Fibroblast of lung (primary cell): ENCODE measurements at regions not wholly inside any gene's neighbourhood (a gene's known extent, or its start where the extent isn't known, plus 50 kb on each side); places are given as distances from the start of the nearest gene placed in this dataset.

Experiments
- DNase-seq, 2 donors: peaks; one replicate each; pipeline versions ENCODE4 v3.0.0 to v3.0.0-alpha.2; 2010; ENCODE audit warnings: low read depth in 2 of 2
- H2AFZ ChIP-seq: 2 replicates; pipeline ENCODE4 v1.5.1; 2012; ENCODE audit warnings: low read length, control low read depth, inconsistent platforms
- H3K27ac ChIP-seq: 2 replicates; pipeline ENCODE4 v1.5.1; 2011; ENCODE audit warnings: low read length, control low read depth; ENCODE audit not compliant: insufficient read depth
- H3K27me3 ChIP-seq: 2 replicates; pipeline ENCODE4 v1.5.1; 2011; ENCODE audit warnings: mild to moderate bottlenecking, low read length; ENCODE audit not compliant: control insufficient read depth, insufficient read depth
- H3K36me3 ChIP-seq: 2 replicates; pipeline ENCODE4 v1.5.1; 2011; ENCODE audit warnings: low read length; ENCODE audit not compliant: control insufficient read depth, insufficient read depth
- H3K4me1 ChIP-seq: 2 replicates; pipeline ENCODE4 v1.5.1; 2011; ENCODE audit warnings: low read length; ENCODE audit not compliant: control insufficient read depth, insufficient read depth; ENCODE audit errors: extremely low read depth
- H3K4me2 ChIP-seq: 2 replicates; pipeline ENCODE4 v1.5.1; 2011; ENCODE audit warnings: low read length, control low read depth; ENCODE audit not compliant: insufficient read depth; ENCODE audit errors: extremely low read depth
- H3K4me3 ChIP-seq, 4 experiments: fragments of 200-600 bp in 1 of 4; sonication (generic) in 1 of 4; replicated peaks in 1 of 4; 2 replicates each; pipeline ENCODE4 v1.5.1; 2011 to 2016; ENCODE audit warnings: low read length in 4 of 4, low read depth in 3 of 4, mild to moderate bottlenecking in 3 of 4, control low read depth in 2 of 4, inconsistent platforms in 1 of 4, mixed read lengths in 1 of 4; ENCODE audit not compliant: insufficient read depth in 1 of 4; ENCODE audit errors: control extremely low read depth in 1 of 4
- H3K79me2 ChIP-seq: 2 replicates; pipeline ENCODE4 v1.5.1; 2012; ENCODE audit warnings: mild to moderate bottlenecking, low read length, inconsistent platforms; ENCODE audit not compliant: control insufficient read depth, insufficient read depth
- H3K9ac ChIP-seq: 2 replicates; pipeline ENCODE4 v1.5.1; 2011; ENCODE audit warnings: mild to moderate bottlenecking, low read length, control low read depth; ENCODE audit not compliant: insufficient read depth
- H3K9me3 ChIP-seq: 2 replicates; pipeline ENCODE4 v1.5.1; 2012; ENCODE audit warnings: low read depth, low read length; ENCODE audit not compliant: control insufficient read depth, insufficient read depth
- H4K20me1 ChIP-seq: 2 replicates; pipeline ENCODE4 v1.5.1; 2011; ENCODE audit warnings: low read length; ENCODE audit not compliant: control insufficient read depth, insufficient read depth; ENCODE audit errors: extremely low read depth
- CTCF ChIP-seq, 2 donors: IDR thresholded peaks in 1 of 2; conservative IDR thresholded peaks in 1 of 2; 1 replicate in 1 of 2; 2 replicates in 1 of 2; pipeline ENCODE4 v1.5.1; 2011 to 2012; ENCODE audit warnings: low read length in 2 of 2, control low read depth in 1 of 2, inconsistent platforms in 1 of 2, low read depth in 1 of 2, mild to moderate bottlenecking in 1 of 2
- EZH2 ChIP-seq: IDR thresholded peaks from 2 replicates; pipeline ENCODE4 v1.5.1; 2012; ENCODE audit warnings: low read length, control low read depth, mild to moderate bottlenecking; ENCODE audit errors: missing control alignments

DNA sequence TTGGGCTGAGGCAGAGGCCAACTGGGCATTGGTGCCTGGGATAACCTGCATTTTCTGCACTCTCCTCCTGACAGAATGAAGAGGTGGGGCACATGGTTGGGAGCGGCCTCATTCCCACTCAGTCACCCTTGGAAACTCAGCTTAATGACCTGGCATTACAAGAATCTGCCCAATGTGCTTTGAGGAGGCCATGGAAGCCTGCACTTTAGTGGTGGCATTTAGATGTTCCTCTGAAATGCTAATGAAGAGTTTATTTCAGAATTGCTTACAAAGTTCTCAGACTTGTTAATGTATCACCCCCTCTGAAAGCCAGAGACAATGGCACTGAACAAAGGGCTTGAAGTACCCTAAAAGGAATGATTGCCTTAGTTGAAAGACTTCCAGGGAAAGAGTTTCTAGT is 71.4 kb upstream of the PARP11 start:
- Histone ChIP-seq H3K79me2 (no peaks in the 10 kb centered on the region), H3K9ac (no peak overlapping the region), H3K27me3 (no peaks in the 10 kb centered on the region), H3K4me3 (no peak overlapping the region), H3K36me3 (no peaks in the 10 kb centered on the region), H3K27ac (no peak overlapping the region), H4K20me1 (no peaks in the 10 kb centered on the region), H3K4me2 (no peak overlapping the region), H3K9me3 (no peaks in the 10 kb centered on the region), H2AFZ (no peak overlapping the region), H3K4me1 (no peaks in the 10 kb centered on the region)
- no peak for TF ChIP-seq CTCF (conservative IDR thresholded peaks at IDR 0.05 in 1 of 2, IDR thresholded peaks at IDR 0.05 in 1 of 2; ENCODE audit: low read depth in 1 of 2, low read length in 2 of 2)
- no peak for TF ChIP-seq EZH2
- DNase-seq = no peak

DNA sequence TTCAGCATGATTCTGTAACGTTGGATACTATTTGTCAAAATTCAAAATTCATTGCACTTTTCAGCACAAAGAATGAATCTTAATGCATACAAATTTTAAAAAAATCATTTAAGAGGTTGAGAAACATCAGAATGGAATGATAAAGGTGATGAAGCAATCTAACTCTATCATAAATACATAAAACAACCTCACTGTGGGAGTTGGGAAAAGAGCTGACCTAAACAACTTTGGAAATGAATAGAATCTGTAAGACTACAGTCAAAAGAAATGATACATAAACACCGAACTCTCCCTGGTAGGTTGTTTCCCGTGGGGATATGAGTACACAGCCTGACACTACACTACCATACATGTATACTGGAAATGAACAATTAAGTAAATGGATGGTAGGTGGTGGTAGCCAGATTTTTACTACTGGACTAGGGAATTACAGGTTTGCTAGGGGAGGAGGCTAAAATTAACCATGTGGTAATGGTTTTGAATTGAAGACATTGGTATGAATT is 64.9 kb upstream of the PARP11 start:
- no peak overlapping the region for H3K9ac ChIP-seq
- TF ChIP-seq CTCF (conservative IDR thresholded peaks at IDR 0.05 in 1 of 2, IDR thresholded peaks at IDR 0.05 in 1 of 2; ENCODE audit: low read depth in 1 of 2, low read length in 2 of 2) (no peak), EZH2 (no peak)
- H4K20me1 ChIP-seq = no peaks in the 10 kb centered on the region
- no peak for DNase-seq
- H3K4me1 ChIP-seq = no peaks in the 10 kb centered on the region
- no peaks in the 10 kb centered on the region for H3K79me2 ChIP-seq
- no peak overlapping the region for H3K4me3 ChIP-seq
- H3K4me2 ChIP-seq = no peak overlapping the region
- no peaks in the 10 kb centered on the region for H3K36me3 ChIP-seq
- H3K27ac ChIP-seq = no peak overlapping the region
- no peaks in the 10 kb centered on the region for H3K9me3 ChIP-seq
- H2AFZ ChIP-seq = no peak overlapping the region
- H3K27me3 ChIP-seq = no peaks in the 10 kb centered on the region

- Histone ChIP-seq H3K4me3 (no peak overlapping the region), H2AFZ (no peak overlapping the region), H3K4me2 (no peak overlapping the region), H3K4me1 (no peaks in the 10 kb centered on the region), H4K20me1 (no peaks in the 10 kb centered on the region), H3K27me3 (no peaks in the 10 kb centered on the region), H3K79me2 (no peaks in the 10 kb centered on the region), H3K27ac (no peak overlapping the region), H3K36me3 (no peaks in the 10 kb centered on the region), H3K9ac (no peak overlapping the region), H3K9me3 (no peaks in the 10 kb centered on the region)
- DNase-seq = no peak
- TF ChIP-seq CTCF (conservative IDR thresholded peaks at IDR 0.05 in 1 of 2, IDR thresholded peaks at IDR 0.05 in 1 of 2; ENCODE audit: low read depth in 1 of 2, low read length in 2 of 2) = no peak
- TF ChIP-seq EZH2 = no peak
Observed at GRCh38 chr12:3935078-3935477, 61.9 kb upstream of the PARP11 start.
